ENCODE measurements at regions not wholly inside any gene's neighbourhood (a gene's known extent, or its start where the extent isn't known, plus 50 kb on each side); places are given as distances from the start of the nearest gene placed in this dataset.

GRCh38 chr18:8893221-8893620 lies 187.9 kb downstream of the MTCL1 start:
- TF ChIP-seq, protein P1, sequence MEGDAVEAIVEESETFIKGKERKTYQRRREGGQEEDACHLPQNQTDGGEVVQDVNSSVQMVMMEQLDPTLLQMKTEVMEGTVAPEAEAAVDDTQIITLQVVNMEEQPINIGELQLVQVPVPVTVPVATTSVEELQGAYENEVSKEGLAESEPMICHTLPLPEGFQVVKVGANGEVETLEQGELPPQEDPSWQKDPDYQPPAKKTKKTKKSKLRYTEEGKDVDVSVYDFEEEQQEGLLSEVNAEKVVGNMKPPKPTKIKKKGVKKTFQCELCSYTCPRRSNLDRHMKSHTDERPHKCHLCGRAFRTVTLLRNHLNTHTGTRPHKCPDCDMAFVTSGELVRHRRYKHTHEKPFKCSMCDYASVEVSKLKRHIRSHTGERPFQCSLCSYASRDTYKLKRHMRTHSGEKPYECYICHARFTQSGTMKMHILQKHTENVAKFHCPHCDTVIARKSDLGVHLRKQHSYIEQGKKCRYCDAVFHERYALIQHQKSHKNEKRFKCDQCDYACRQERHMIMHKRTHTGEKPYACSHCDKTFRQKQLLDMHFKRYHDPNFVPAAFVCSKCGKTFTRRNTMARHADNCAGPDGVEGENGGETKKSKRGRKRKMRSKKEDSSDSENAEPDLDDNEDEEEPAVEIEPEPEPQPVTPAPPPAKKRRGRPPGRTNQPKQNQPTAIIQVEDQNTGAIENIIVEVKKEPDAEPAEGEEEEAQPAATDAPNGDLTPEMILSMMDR (IDR thresholded peaks at IDR 0.05): no peak
- TF ChIP-seq POLR2A (IDR thresholded peaks at IDR 0.05): no peak
- no peaks in the 10 kb centered on the region for H3K9me3 ChIP-seq
- no peak overlapping the region for H3K27ac ChIP-seq
- intact Hi-C loops (cut with DNase I): no loop called here
- 92 to 95% methylated on average over 2 of the region's 2 CpGs for WGBS, 2 donors
- H3K4me1 ChIP-seq: no peaks in the 10 kb centered on the region
- H3K4me3 ChIP-seq (replicated peaks in 1 of 3): no peak overlapping the region
- no peaks in the 10 kb centered on the region for H3K27me3 ChIP-seq
- no peaks in the 10 kb centered on the region for H3K36me3 ChIP-seq
- no peak for DNase-seq

GRCh38 chr18:8893628-8894231 lies 188.4 kb downstream of the MTCL1 start:
- Histone ChIP-seq H3K27ac (no peak overlapping the region), H3K27me3 (no peaks in the 10 kb centered on the region), H3K4me3 (replicated peaks in 1 of 3) (no peak overlapping the region), H3K4me1 (no peaks in the 10 kb centered on the region), H3K36me3 (no peaks in the 10 kb centered on the region), H3K9me3 (no peaks in the 10 kb centered on the region)
- TF ChIP-seq POLR2A (IDR thresholded peaks at IDR 0.05): no peak
- TF ChIP-seq, protein P1 (IDR thresholded peaks at IDR 0.05): no peak
- DNase-seq: no peak
- 79 to 84% methylated on average over 2 of the region's 2 CpGs for WGBS, 2 donors
- intact Hi-C loops (cut with DNase I): no loop called here

DNA sequence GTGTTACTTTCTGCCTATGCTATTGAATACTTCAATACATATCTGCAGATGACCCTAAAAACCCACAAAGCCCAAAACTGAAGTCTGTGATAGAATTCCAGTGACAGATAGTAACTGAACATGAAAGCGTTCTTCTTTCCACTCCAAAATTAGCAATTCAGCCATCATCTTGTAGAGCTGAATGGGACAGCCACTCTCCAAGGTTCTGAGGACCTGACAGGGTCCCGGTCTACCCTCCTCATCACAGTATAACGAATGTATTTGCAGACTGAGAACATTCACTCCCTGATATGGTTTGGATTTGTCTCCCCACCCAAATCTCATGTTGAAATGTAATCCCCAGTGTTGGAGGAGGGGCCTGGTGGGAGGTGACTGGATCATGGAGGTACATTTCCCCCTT lies 189.5 kb downstream of the MTCL1 start:
- no peaks in the 10 kb centered on the region for H3K36me3 ChIP-seq
- H3K9me3 ChIP-seq: no peaks in the 10 kb centered on the region
- H3K4me1 ChIP-seq: no peaks in the 10 kb centered on the region
- H3K27ac ChIP-seq: no peak overlapping the region
- no peak overlapping the region for H3K4me3 ChIP-seq (replicated peaks in 1 of 3)
- DNase-seq: no peak
- no peaks in the 10 kb centered on the region for H3K27me3 ChIP-seq
- TF ChIP-seq, protein P1 (IDR thresholded peaks at IDR 0.05): no peak
- no peak for TF ChIP-seq POLR2A (IDR thresholded peaks at IDR 0.05)
- intact Hi-C loops (cut with DNase I): no loop called here
- WGBS, 2 donors: 82 to 92% methylated on average over 3 of the region's 3 CpGs

DNA sequence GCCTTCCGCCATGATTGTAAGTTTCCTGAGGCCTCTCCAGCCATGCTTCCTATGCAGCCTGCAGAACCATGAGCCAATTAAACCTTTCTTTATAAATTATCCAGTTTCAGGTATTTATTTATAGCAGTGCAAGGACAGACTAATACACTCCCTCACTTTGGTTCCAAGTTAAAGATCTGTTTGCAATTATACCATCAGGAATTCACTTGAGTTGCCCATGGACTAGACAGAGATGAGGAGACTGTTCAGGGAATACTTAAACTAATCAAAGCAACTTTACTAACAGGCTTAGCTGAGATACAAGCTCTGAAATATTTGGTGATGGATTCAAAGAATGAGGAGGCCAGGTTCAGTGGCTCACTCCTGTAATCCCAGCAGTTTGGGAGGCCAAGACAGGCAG lies 190.0 kb downstream of the MTCL1 start:
- intact Hi-C loops (cut with DNase I): no loop called here
- Histone ChIP-seq H3K27me3 (no peaks in the 10 kb centered on the region), H3K36me3 (no peaks in the 10 kb centered on the region), H3K4me1 (no peaks in the 10 kb centered on the region), H3K4me3 (replicated peaks in 1 of 3) (no peak overlapping the region), H3K27ac (no peak overlapping the region), H3K9me3 (no peaks in the 10 kb centered on the region)
- 97 to 100% methylated on average over 1 of the region's 1 CpG for WGBS, 2 donors
- TF ChIP-seq, protein P1 (IDR thresholded peaks at IDR 0.05): no peak
- no peak for TF ChIP-seq POLR2A (IDR thresholded peaks at IDR 0.05)
- DNase-seq: no peak

DNA sequence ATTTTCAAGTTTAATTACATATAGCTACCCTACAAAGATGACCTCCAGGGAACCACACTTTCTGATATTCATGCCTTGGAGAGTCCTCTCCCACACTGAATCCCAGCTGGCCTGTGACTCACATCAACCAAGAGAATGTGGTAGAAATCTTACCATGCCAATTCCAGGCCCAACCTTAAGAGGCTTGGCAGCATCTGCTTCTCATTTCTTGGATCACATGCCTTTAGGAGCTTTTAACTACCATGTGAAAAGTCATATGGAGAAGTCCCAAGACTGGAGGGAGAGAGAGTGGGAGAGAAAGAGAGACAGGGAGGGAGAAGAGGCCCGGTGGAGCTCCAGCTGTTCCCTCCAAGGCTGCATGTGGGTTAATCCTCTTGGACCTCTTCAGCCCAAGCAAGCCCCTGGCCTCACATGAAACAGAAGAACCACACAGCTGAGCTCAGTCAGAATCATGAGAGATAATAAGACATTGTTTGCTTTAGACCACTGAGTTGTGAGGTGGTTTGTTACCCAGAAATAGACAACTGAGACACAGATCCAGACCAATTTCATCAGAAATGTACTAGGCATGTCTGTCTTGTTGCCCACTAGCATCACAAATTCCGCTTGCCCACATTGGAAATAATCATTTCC lies 190.7 kb downstream of the MTCL1 start:
- intact Hi-C loops (cut with DNase I): no loop called here
- no peak for DNase-seq
- Histone ChIP-seq H3K9me3 (no peaks in the 10 kb centered on the region), H3K4me1 (no peaks in the 10 kb centered on the region), H3K27ac (no peak overlapping the region), H3K36me3 (no peaks in the 10 kb centered on the region), H3K27me3 (no peaks in the 10 kb centered on the region), H3K4me3 (replicated peaks in 1 of 3) (no peak overlapping the region)
- WGBS, 2 donors: 50 to 54% methylated on average over 2 of the region's 2 CpGs
- TF ChIP-seq, protein P1 (IDR thresholded peaks at IDR 0.05): no peak
- no peak for TF ChIP-seq POLR2A (IDR thresholded peaks at IDR 0.05)

Data from thyroid gland (tissue), 4 donors.